ENCODE measurements at regions not wholly inside any gene's neighbourhood (a gene's known extent, or its start where the extent isn't known, plus 50 kb on each side); places are given as distances from the start of the nearest gene placed in this dataset.
"Not testable (repeated sequence)": the region's sequence is repeated elsewhere in the genome, so short reads cannot be mapped to it uniquely, and the experiment has no call there.

DNA sequence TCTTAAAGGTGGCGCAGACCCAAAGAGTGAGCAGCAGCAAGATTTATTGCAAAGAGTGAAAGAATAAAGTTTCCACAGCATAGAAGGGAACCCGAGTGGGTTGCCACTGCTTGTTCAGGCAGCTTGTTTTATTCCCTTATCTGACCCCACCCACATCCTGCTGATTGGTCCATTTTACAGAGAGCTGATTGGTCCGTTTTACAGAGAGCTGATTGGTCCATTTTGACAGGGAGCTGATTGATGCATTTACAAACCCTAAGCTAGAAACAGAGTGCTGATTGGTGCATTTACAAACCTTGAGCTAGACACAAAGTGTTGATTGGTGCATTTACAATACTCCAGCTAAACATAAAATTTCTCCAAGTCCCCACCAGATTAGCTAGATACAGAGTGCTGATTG lies 270.6 kb downstream of the CENPC start:
- TF ChIP-seq, protein P1, sequence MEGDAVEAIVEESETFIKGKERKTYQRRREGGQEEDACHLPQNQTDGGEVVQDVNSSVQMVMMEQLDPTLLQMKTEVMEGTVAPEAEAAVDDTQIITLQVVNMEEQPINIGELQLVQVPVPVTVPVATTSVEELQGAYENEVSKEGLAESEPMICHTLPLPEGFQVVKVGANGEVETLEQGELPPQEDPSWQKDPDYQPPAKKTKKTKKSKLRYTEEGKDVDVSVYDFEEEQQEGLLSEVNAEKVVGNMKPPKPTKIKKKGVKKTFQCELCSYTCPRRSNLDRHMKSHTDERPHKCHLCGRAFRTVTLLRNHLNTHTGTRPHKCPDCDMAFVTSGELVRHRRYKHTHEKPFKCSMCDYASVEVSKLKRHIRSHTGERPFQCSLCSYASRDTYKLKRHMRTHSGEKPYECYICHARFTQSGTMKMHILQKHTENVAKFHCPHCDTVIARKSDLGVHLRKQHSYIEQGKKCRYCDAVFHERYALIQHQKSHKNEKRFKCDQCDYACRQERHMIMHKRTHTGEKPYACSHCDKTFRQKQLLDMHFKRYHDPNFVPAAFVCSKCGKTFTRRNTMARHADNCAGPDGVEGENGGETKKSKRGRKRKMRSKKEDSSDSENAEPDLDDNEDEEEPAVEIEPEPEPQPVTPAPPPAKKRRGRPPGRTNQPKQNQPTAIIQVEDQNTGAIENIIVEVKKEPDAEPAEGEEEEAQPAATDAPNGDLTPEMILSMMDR (IDR thresholded peaks at IDR 0.05; ENCODE audit: insufficient read depth, low read length, poor library complexity, severe bottlenecking) = not testable (repeated sequence)
- not testable (repeated sequence) for TF ChIP-seq EZH2phosphoT487 (conservative IDR thresholded peaks at IDR 0.05; ENCODE audit: low read length)

Measured in SU-DHL-6 (cell line).